Heart left ventricle (tissue), 16 donors: ENCODE measurements at regions not wholly inside any gene's neighbourhood (a gene's known extent, or its start where the extent isn't known, plus 50 kb on each side); places are given as distances from the start of the nearest gene placed in this dataset.

ENCODE experiments used
- ATAC-seq, 4 donors: fragments of 200-7000 bp; cut with Tn5 transposase; one replicate each; pipeline ENCODE4 v1.9.1; 2020 to 2022; ENCODE audit warnings: moderate library complexity in 4 of 4, mild to moderate bottlenecking in 3 of 4, moderate number of reproducible peaks in 1 of 4
- DNase-seq, 5 donors: peaks; one replicate each; pipeline ENCODE4 v3.0.0-alpha.2; 2020
- H3K27ac ChIP-seq, 12 donors: fragments of 200-600 bp; sonication (generic) in 4 of 12; one replicate each; pipeline versions ENCODE4 v1.5.0 to v1.8.0; 2016 to 2022; ENCODE audit warnings: mild to moderate bottlenecking in 2 of 12
- H3K27me3 ChIP-seq, 9 donors: fragments of 200-600 bp; sonication (generic) in 2 of 9; one replicate each; pipeline versions ENCODE4 v1.5.1 to v1.8.0; 2016 to 2022; ENCODE audit warnings: mild to moderate bottlenecking in 3 of 9
- H3K36me3 ChIP-seq, 9 donors: fragments of 200-600 bp; sonication (generic) in 2 of 9; one replicate each; pipeline versions ENCODE4 v1.5.0 to v1.8.0; 2018 to 2022; ENCODE audit warnings: mild to moderate bottlenecking in 2 of 9
- H3K4me1 ChIP-seq, 12 donors: fragments of 200-600 bp; sonication (generic) in 4 of 12; one replicate each; pipeline versions ENCODE4 v1.5.0 to v1.8.0; 2016 to 2022; ENCODE audit warnings: mild to moderate bottlenecking in 3 of 12
- H3K4me3 ChIP-seq, 12 donors: fragments of 200-600 bp; sonication (generic) in 4 of 12; one replicate each; pipeline versions ENCODE4 v1.5.0 to v1.8.0; 2017 to 2022; ENCODE audit warnings: mild to moderate bottlenecking in 9 of 12, moderate library complexity in 4 of 12
- H3K9me3 ChIP-seq, 12 donors: fragments of 200-600 bp; sonication (generic) in 4 of 12; one replicate each; pipeline versions ENCODE4 v1.5.0 to v1.8.0; 2016 to 2022; ENCODE audit warnings: mild to moderate bottlenecking in 1 of 12
- CTCF ChIP-seq, 12 donors: fragments of 200-600 bp; sonication (generic) in 4 of 12; IDR thresholded peaks; one replicate each; pipeline versions ENCODE4 v1.5.0 to v1.8.0; 2018 to 2022; ENCODE audit warnings: antibody characterized with exemption in 12 of 12, mild to moderate bottlenecking in 5 of 12
- POLR2A ChIP-seq, 2 donors: fragments of 450-650 bp; IDR thresholded peaks; one replicate each; pipeline ENCODE4 v1.6.1; 2017; ENCODE audit warnings: antibody characterized with exemption in 2 of 2, mild to moderate bottlenecking in 2 of 2, moderate library complexity in 2 of 2
- WGBS, 4 donors: extraction: QIAGEN DNeasy Blood & Tissue Kit in 2 of 4; methylation state at CpG; one replicate each; pipeline versions ENCODE4 v1.1.5 to v1.1.7; 2013 to 2018; 5-methylcytosine and 5-hydroxymethylcytosine counted together
- intact Hi-C, 10 donors: fragments of 100-400 bp; cut with DNase I; formaldehyde crosslinking; loops; one replicate each; pipeline versions ENCODE4 v1.11.1 to v1.14.2; 2022
- donor health status: ischemic (EF 13 %, LVEDD 7.1; RV severe dilation, severe dysfunction).
- donor health status: healthy with polysubstance abuse.
- donor health status: DM: no; HTN: yes; CAD: no.
- donor health status: DM: no; HTN: no; CAD: no.
- donor health status: ischemic (EF 25% LVEDD 6.9; RV normal size, moderate dysfunction).
- donor health status: ischemic (EF 25% LVEDD 5.7; RV mildly dilated, moderate dysfunction).
- donor health status: healthy.
- donor health status: DM: yes; HTN: yes; CAD: no.
- donor health status: ischemic (EF 35%, LVEDD 5.7; RV mildly dilated, moderate dysfunction).
- donor health status: nonischemic (EF 11% LVEDD 7.7; RV severe dilation, severe dysfunction).
- donor health status: DM: yes; HTN: yes; CAD: no.
- donor health status: PGD.
- donor health status: ischemic (EF 29% LVEDD 5.4; RV normal size, mild dysfunction).
- donor health status: nonischemic (EF 23%, LVEDD 6.1; RV moderate dilation, normal function).

GRCh38 chr1:90126834-90127233 lies 131.9 kb downstream of the ZNF326 start:
- H3K27ac ChIP-seq = no peak overlapping the region
- no peak for DNase-seq
- no peaks in the 10 kb centered on the region for H3K4me1 ChIP-seq
- no peaks in the 10 kb centered on the region for H3K36me3 ChIP-seq
- ATAC-seq = no peak
- 66 to 81% (median 78%) methylated on average over 5 of the region's 5 CpGs for WGBS, 4 donors
- intact Hi-C loops = no loop called here
- TF ChIP-seq CTCF (IDR thresholded peaks at IDR 0.05) (no peak), POLR2A (IDR thresholded peaks at IDR 0.05) (no peak)
- H3K27me3 ChIP-seq = peaks cover 0 to 18% (median 0%) of the 10 kb centered on the region in 9 donors
- H3K4me3 ChIP-seq = no peak overlapping the region
- no peaks in the 10 kb centered on the region for H3K9me3 ChIP-seq

- Histone ChIP-seq H3K4me3 (no peak overlapping the region), H3K9me3 (peaks cover 0 to 15% (median 0%) of the 10 kb centered on the region in 12 donors), H3K36me3 (no peaks in the 10 kb centered on the region), H3K27me3 (peaks cover 0 to 12% (median 0%) of the 10 kb centered on the region in 9 donors), H3K27ac (no peak overlapping the region), H3K4me1 (no peaks in the 10 kb centered on the region)
- ATAC-seq (no peak), DNase-seq (no peak)
- TF ChIP-seq POLR2A (IDR thresholded peaks at IDR 0.05) (no peak), CTCF (IDR thresholded peaks at IDR 0.05) (no peak)
- intact Hi-C loops = no loop called here
- WGBS, 4 donors = 66 to 70% (median 68%) methylated on average over 4 of the region's 4 CpGs
Measured at GRCh38 chr1:90122654-90123340, 127.9 kb downstream of the ZNF326 start.

GRCh38 chr1:90114521-90115141 lies 119.7 kb downstream of the ZNF326 start:
- DNase-seq = no peak
- Histone ChIP-seq H3K36me3 (no peaks in the 10 kb centered on the region), H3K27ac (no peak overlapping the region), H3K9me3 (peaks cover 0 to 3% (median 0%) of the 10 kb centered on the region in 12 donors), H3K4me1 (no peaks in the 10 kb centered on the region), H3K4me3 (no peak overlapping the region), H3K27me3 (peaks cover 0 to 31% (median 8%) of the 10 kb centered on the region in 9 donors)
- intact Hi-C loops = loop anchor here in 7 of 10 donors (10.0 kb wide), 1 partner anchor 1050 kb away; no protein-coding TSS in a partner anchor
- 18 to 21% (median 20%) methylated on average over 3 of the region's 3 CpGs for WGBS, 4 donors
- ATAC-seq = no peak
- TF ChIP-seq POLR2A (IDR thresholded peaks at IDR 0.05) (no peak), CTCF (IDR thresholded peaks at IDR 0.05) (peak; percentile 39 to 75 (median 58))

GRCh38 chr1:90107990-90108389 lies 113.1 kb downstream of the ZNF326 start:
- Histone ChIP-seq H3K27me3 (peaks cover 0 to 51% (median 6%) of the 10 kb centered on the region in 9 donors), H3K27ac (no peak overlapping the region), H3K4me1 (no peaks in the 10 kb centered on the region), H3K4me3 (no peak overlapping the region), H3K9me3 (no peaks in the 10 kb centered on the region), H3K36me3 (no peaks in the 10 kb centered on the region)
- ATAC-seq (no peak), DNase-seq (no peak)
- WGBS, 4 donors = 53 to 64% (median 61%) methylated on average over 2 of the region's 2 CpGs
- TF ChIP-seq CTCF (IDR thresholded peaks at IDR 0.05) = no peak
- no peak for TF ChIP-seq POLR2A (IDR thresholded peaks at IDR 0.05)
- intact Hi-C loops = no loop called here
